PFSK-1 (cell line): ENCODE measurements at regions not wholly inside any gene's neighbourhood (a gene's known extent, or its start where the extent isn't known, plus 50 kb on each side); places are given as distances from the start of the nearest gene placed in this dataset.

Experiments used
- FOXP2 ChIP-seq: optimal IDR thresholded peaks from 2 replicates; pipeline ENCODE3; 2011; ENCODE audit warnings: borderline replicate concordance, control low read depth, inconsistent platforms; ENCODE audit not compliant: insufficient read depth; ENCODE audit errors: extremely low read length, extremely low read depth
- POLR2AphosphoS5 ChIP-seq: IDR thresholded peaks from 2 replicates; pipeline ENCODE4 v1.6.1; 2012; ENCODE audit warnings: low read depth, mild to moderate bottlenecking, control low read depth, low read length, moderate library complexity
- REST ChIP-seq, 2 experiments: IDR thresholded peaks; 2 replicates each; pipeline versions ENCODE4 v1.6.1 to v1.8.0; 2011 to 2012; ENCODE audit warnings: low read depth in 2 of 2, low read length in 2 of 2, control low read depth in 1 of 2, inconsistent platforms in 1 of 2, mild to moderate bottlenecking in 1 of 2, moderate library complexity in 1 of 2; ENCODE audit not compliant: insufficient read depth in 1 of 2
- SIN3A ChIP-seq: IDR thresholded peaks from 2 replicates; pipeline ENCODE4 v1.6.1; 2012; ENCODE audit warnings: mild to moderate bottlenecking, low read length, moderate library complexity, borderline replicate concordance; ENCODE audit not compliant: insufficient read depth
- TAF1 ChIP-seq: IDR thresholded peaks from 2 replicates; pipeline ENCODE4 v1.6.1; 2012; ENCODE audit warnings: low read length, control low read depth, borderline replicate concordance; ENCODE audit not compliant: insufficient read depth

GRCh38 chr1:67594764-67595163 is 90.2 kb upstream of the GADD45A start:
- TF ChIP-seq TAF1: no peak
- no peak for TF ChIP-seq FOXP2
- no peak for TF ChIP-seq SIN3A
- TF ChIP-seq POLR2AphosphoS5: no peak
- TF ChIP-seq REST (IDR thresholded peaks at IDR 0.05; ENCODE audit: insufficient read depth in 1 of 2, low read depth in 2 of 2, low read length in 2 of 2): no peak

- TF ChIP-seq TAF1 (no peak), REST (IDR thresholded peaks at IDR 0.05; ENCODE audit: insufficient read depth in 1 of 2, low read depth in 2 of 2, low read length in 2 of 2) (no peak), SIN3A (no peak), POLR2AphosphoS5 (no peak), FOXP2 (no peak)
Measured at GRCh38 chr1:67596674-67597073, 88.3 kb upstream of the GADD45A start.

- no peak for TF ChIP-seq TAF1
- TF ChIP-seq SIN3A: no peak
- no peak for TF ChIP-seq REST (IDR thresholded peaks at IDR 0.05; ENCODE audit: insufficient read depth in 1 of 2, low read depth in 2 of 2, low read length in 2 of 2)
- no peak for TF ChIP-seq POLR2AphosphoS5
- no peak for TF ChIP-seq FOXP2
Measured at GRCh38 chr1:67597336-67597735, 87.7 kb upstream of the GADD45A start.

DNA sequence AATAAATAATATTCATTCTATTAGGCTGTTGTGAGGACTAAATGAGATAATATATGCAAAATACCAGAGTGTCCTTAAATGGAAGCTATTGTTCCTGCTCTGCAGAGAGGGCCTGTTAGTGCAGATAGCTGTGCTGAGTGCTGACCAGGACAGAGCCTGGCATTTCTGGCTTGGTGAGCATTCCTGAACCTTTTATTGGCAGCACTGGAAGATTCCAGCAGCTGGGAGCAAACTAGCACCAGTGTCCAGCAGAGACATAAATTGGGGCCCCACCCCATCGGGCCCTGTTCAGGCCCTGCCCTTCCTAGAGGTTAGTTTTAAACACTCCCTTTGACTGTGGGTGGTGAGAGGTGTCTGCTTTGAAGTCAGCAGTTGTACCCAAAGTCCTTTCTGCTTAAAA is 85.9 kb upstream of the GADD45A start:
- TF ChIP-seq REST (IDR thresholded peaks at IDR 0.05; ENCODE audit: insufficient read depth in 1 of 2, low read depth in 2 of 2, low read length in 2 of 2) (no peak), SIN3A (no peak), POLR2AphosphoS5 (no peak), TAF1 (no peak), FOXP2 (no peak)

DNA sequence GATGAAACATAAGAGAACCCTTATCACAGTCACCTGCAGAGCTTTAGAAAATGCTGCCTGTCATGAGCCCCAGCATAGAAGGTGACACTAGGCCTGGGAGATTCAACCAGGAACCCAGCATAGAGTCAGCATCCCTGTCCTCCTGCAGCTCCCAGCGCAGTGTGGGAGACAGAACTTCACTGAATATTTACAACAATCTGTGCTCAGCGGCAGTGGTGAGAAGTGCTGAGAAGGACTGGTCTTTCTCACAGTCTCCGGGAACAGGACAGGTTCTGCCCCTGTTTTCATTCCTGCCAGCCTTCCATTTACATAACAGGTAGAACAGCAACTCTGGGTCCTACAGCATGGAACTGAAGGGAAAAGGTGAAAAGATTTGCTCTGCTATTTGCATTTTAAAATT is 83.5 kb upstream of the GADD45A start:
- TF ChIP-seq POLR2AphosphoS5: no peak
- no peak for TF ChIP-seq TAF1
- no peak for TF ChIP-seq SIN3A
- TF ChIP-seq REST (IDR thresholded peaks at IDR 0.05; ENCODE audit: insufficient read depth in 1 of 2, low read depth in 2 of 2, low read length in 2 of 2): no peak
- no peak for TF ChIP-seq FOXP2
